NB4 (cell line): ENCODE measurements at regions not wholly inside any gene's neighbourhood (a gene's known extent, or its start where the extent isn't known, plus 50 kb on each side); places are given as distances from the start of the nearest gene placed in this dataset.

Source experiments
- DNase-seq: peaks from one replicate; pipeline ENCODE4 v3.0.0; 2010; ENCODE audit warnings: low read depth
- H3K4me3 ChIP-seq: one replicate; pipeline ENCODE4 v1.5.1; 2011; ENCODE audit warnings: mild to moderate bottlenecking, low read depth, low read length, moderate library complexity
- MYC ChIP-seq: IDR thresholded peaks from 2 replicates; pipeline ENCODE4 v1.6.1; 2011; ENCODE audit warnings: low read depth, low read length
- POLR2A ChIP-seq: IDR thresholded peaks from 2 replicates; pipeline ENCODE4 v1.6.1; 2011; ENCODE audit warnings: mild to moderate bottlenecking; ENCODE audit not compliant: insufficient read length; ENCODE audit errors: extremely low read depth
- TF ChIP-seq, protein P1 (sequence below): IDR thresholded peaks from one replicate; pipeline ENCODE4 v1.5.1; 2012; ENCODE audit warnings: low read depth, low read length
- TF ChIP-seq, protein P2 (sequence below): IDR thresholded peaks from 2 replicates; pipeline ENCODE4 v1.6.1; 2011; ENCODE audit warnings: low read depth, low read length

DNA sequence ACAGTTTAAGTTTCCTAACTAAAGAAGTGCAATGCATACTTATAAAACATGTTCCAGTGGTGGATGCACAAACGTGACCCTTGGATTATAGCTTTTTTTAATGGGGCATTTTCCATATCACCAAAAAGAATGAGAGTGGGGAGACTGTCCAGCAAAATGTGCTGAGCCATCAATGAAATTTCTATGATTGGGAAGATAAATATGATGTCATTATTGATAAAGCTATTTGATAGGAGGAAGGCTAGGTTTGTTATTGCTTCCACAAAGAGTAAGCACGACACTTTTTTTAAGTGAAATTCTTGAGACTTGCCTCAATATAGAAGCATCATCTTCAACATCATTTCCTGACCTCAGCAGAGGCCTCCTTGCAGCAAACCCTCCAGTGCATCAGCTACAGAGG lies 174.6 kb upstream of the CLEC14A start:
- DNase-seq, result no peak
- no peak overlapping the region for H3K4me3 ChIP-seq
- TF ChIP-seq, protein P1, sequence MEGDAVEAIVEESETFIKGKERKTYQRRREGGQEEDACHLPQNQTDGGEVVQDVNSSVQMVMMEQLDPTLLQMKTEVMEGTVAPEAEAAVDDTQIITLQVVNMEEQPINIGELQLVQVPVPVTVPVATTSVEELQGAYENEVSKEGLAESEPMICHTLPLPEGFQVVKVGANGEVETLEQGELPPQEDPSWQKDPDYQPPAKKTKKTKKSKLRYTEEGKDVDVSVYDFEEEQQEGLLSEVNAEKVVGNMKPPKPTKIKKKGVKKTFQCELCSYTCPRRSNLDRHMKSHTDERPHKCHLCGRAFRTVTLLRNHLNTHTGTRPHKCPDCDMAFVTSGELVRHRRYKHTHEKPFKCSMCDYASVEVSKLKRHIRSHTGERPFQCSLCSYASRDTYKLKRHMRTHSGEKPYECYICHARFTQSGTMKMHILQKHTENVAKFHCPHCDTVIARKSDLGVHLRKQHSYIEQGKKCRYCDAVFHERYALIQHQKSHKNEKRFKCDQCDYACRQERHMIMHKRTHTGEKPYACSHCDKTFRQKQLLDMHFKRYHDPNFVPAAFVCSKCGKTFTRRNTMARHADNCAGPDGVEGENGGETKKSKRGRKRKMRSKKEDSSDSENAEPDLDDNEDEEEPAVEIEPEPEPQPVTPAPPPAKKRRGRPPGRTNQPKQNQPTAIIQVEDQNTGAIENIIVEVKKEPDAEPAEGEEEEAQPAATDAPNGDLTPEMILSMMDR, result no peak
- TF ChIP-seq MYC, result no peak
- TF ChIP-seq, protein P2, sequence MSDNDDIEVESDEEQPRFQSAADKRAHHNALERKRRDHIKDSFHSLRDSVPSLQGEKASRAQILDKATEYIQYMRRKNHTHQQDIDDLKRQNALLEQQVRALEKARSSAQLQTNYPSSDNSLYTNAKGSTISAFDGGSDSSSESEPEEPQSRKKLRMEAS, result no peak
- no peak for TF ChIP-seq POLR2A

DNA sequence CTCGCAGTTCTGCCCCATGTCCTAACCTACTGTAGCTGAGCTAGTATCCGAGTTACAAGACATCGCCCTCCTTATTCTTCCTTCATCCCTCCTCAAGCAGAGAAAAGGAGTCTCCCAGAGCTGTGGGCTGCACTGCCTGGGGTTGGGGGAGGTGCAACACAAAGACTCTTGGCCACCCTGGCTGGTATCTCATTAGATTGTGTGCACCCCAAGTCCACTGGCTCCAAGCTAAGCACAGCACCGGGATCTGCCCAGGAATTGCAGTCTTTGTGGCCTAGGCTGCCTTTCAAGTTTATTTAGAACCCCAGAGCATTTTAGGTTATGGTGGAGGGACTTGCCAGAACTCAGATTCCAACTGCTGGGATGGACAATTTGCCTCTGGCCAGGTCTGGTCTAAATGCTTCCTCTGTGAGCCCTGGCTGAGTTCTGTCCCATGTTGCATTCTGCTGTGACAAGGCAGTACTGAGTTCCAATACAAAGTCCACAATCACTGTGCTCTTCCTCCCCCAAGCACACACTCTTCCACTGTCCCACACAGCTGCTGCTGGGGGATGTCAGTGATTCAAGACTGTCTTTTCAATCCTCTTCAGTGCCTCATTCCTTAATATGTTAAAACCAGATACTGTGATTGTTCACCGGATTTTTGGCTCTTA lies 169.6 kb upstream of the CLEC14A start:
- no peak overlapping the region for H3K4me3 ChIP-seq
- DNase-seq, result no peak
- TF ChIP-seq MYC (no peak), POLR2A (no peak)
- TF ChIP-seq, protein P1, result no peak
- TF ChIP-seq, protein P2, result no peak

DNA sequence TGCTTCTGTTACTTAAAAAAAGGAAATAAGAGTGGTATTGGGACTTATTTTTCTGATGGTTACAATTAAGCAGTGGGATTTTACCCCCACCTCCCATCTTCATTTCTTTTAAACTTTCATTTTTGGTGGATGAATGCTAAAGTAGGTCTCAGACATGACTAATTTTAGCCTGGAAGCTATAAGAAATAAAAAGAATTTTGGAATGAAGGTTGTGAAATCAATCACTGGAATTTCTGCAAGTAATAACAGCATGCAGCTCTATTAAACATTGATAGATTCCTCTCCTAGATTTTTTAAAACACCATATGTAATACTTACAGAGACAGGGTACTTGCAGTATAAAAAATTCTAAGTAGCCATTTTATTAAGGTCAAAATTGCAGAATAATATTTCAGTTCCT lies 164.2 kb upstream of the CLEC14A start:
- TF ChIP-seq MYC (no peak), POLR2A (no peak)
- TF ChIP-seq, protein P2, result no peak
- TF ChIP-seq, protein P1, result no peak
- H3K4me3 ChIP-seq, result no peak overlapping the region
- no peak for DNase-seq

DNA sequence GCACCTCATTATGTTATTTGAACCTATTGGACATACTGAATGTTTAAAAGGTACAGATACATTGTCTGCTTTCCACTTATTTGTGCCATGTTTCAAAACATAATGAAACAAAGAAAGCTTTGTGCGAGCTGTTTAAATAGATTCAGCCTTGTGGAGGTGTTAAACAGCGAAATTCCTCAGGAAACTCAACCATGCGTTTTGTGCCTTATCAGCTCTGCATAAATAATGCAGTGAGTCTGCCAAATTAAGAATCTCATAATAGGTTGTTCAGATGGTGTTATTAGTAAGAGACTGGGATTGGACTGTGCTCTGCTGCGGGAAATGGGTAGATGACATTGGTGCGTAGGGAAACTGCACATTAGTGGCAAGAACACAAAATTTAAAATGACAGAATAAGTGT lies 163.7 kb upstream of the CLEC14A start:
- no peak overlapping the region for H3K4me3 ChIP-seq
- no peak for DNase-seq
- no peak for TF ChIP-seq MYC
- TF ChIP-seq, protein P2, result no peak
- no peak for TF ChIP-seq POLR2A
- TF ChIP-seq, protein P1, result no peak

DNA sequence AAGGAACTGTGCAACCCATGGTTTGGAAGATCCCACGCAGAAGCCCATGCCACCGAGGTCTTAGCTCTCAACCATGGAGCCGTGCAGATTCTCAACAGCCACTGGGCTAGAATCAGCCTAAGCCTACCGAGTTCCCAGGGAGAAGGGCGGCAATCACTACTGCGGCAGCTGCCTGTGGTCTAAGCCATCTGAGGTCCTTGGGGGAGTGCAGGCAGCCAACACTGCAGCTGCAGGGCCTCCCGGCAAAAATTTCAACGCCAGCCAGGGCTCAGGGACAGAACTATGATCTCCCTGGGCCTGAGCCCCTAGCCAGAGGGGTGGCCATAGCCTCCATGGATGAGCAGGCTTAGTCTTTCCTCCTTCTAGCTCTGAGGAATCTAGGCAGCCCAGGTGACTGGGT lies 156.8 kb upstream of the CLEC14A start:
- H3K4me3 ChIP-seq, result no peak overlapping the region
- no peak for DNase-seq
- TF ChIP-seq, protein P1, result no peak
- TF ChIP-seq, protein P2, result no peak
- TF ChIP-seq POLR2A (no peak), MYC (no peak)

DNA sequence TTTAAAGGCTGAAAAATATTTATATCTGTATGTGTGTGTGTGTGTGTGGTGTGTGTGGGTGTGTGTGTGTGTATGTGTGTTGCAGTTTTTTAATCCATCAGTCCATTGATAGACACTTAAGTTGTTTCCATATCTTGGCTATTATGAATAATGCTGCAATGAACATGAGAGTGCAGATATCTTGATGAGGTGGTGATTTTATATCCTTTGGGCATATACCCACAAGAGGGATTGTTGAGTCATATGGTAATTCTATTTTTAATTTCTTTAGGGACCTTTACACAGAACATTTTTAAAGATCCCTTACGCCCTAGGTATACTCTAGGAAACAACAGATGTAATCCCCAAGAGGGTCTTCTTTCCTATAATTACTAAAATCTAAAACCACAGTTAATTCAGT lies 154.5 kb upstream of the CLEC14A start:
- TF ChIP-seq, protein P2, result no peak
- TF ChIP-seq MYC, result no peak
- TF ChIP-seq, protein P1, result no peak
- TF ChIP-seq POLR2A, result no peak
- DNase-seq, result no peak
- H3K4me3 ChIP-seq, result no peak overlapping the region
